SK-N-SH (cell line): ENCODE measurements at regions not wholly inside any gene's neighbourhood (a gene's known extent, or its start where the extent isn't known, plus 50 kb on each side); places are given as distances from the start of the nearest gene placed in this dataset.

Experiments
- RAD21 ChIP-seq: IDR thresholded peaks from 2 replicates; pipeline ENCODE4 v1.6.1; 2012; ENCODE audit warnings: mild to moderate bottlenecking, low read length
- TF ChIP-seq, protein P1 (sequence below): IDR thresholded peaks from 2 replicates; pipeline ENCODE4 v1.4.0; 2012; ENCODE audit warnings: low read depth, borderline replicate concordance
- TF ChIP-seq, protein P2 (sequence below): IDR thresholded peaks from 2 replicates; pipeline ENCODE4 v1.4.0; 2012; ENCODE audit warnings: low read depth
- TF ChIP-seq, protein P3 (sequence below): fragments of 200-600 bp; sonication (generic); IDR thresholded peaks from 2 replicates; pipeline ENCODE4 v1.6.1; 2017; ENCODE audit warnings: antibody characterized with exemption, mild to moderate bottlenecking, moderate library complexity

DNA sequence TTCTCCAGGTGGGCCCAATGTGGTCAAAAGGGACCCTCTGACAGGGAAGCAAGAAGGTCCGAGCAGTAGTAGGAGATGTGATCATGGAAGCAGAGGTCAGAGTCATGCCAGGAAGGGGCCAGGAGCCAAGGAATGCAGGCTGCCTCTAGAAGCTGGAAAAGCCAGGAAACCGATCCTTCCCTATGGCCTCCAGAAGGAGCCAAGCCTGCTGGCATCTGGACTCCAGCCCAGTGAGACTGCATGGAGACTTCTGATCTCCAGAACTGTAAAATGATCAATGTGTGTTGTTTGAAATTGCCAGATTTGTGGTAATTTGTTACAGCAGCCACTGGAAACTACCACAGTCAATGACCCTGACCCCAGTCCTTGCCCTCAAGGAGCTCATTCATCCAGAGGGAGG lies 56.8 kb upstream of the SPATA12 start:
- no peak for TF ChIP-seq RAD21
- TF ChIP-seq, protein P1, sequence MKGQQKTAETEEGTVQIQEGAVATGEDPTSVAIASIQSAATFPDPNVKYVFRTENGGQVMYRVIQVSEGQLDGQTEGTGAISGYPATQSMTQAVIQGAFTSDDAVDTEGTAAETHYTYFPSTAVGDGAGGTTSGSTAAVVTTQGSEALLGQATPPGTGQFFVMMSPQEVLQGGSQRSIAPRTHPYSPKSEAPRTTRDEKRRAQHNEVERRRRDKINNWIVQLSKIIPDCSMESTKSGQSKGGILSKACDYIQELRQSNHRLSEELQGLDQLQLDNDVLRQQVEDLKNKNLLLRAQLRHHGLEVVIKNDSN, result no peak
- TF ChIP-seq, protein P2, sequence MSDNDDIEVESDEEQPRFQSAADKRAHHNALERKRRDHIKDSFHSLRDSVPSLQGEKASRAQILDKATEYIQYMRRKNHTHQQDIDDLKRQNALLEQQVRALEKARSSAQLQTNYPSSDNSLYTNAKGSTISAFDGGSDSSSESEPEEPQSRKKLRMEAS, result no peak
- TF ChIP-seq, protein P3, sequence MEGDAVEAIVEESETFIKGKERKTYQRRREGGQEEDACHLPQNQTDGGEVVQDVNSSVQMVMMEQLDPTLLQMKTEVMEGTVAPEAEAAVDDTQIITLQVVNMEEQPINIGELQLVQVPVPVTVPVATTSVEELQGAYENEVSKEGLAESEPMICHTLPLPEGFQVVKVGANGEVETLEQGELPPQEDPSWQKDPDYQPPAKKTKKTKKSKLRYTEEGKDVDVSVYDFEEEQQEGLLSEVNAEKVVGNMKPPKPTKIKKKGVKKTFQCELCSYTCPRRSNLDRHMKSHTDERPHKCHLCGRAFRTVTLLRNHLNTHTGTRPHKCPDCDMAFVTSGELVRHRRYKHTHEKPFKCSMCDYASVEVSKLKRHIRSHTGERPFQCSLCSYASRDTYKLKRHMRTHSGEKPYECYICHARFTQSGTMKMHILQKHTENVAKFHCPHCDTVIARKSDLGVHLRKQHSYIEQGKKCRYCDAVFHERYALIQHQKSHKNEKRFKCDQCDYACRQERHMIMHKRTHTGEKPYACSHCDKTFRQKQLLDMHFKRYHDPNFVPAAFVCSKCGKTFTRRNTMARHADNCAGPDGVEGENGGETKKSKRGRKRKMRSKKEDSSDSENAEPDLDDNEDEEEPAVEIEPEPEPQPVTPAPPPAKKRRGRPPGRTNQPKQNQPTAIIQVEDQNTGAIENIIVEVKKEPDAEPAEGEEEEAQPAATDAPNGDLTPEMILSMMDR, result no peak
